Natural killer cell (primary cell): ENCODE measurements at regions not wholly inside any gene's neighbourhood (a gene's known extent, or its start where the extent isn't known, plus 50 kb on each side); places are given as distances from the start of the nearest gene placed in this dataset.
A peak's percentile ranks its signal among the peaks of the same experiment; 100 is the strongest.

Experiments
- ATAC-seq, 3 donors: fragments of 150-1000 bp in 2 of 3; fragments of 200-7000 bp in 1 of 3; cut with Tn5 transposase; 1 replicate in 1 of 3; 2 replicates in 2 of 3; pipeline ENCODE4 v1.10.0; 2021; ENCODE audit warnings: mild to moderate bottlenecking in 2 of 3, moderate library complexity in 2 of 3
- DNase-seq, 2 donors: peaks; one replicate each; pipeline versions ENCODE4 v3.0.0 to v3.0.0-alpha.2; 2013 to 2021; ENCODE audit warnings: mixed read lengths in 1 of 2
- H3K27ac ChIP-seq: one replicate; pipeline ENCODE4 v1.5.1; 2013; ENCODE audit warnings: mild to moderate bottlenecking, low read length
- H3K27me3 ChIP-seq: one replicate; pipeline ENCODE4 v1.6.1; 2013; ENCODE audit warnings: low read length; ENCODE audit not compliant: control insufficient read depth, insufficient read depth
- H3K36me3 ChIP-seq: one replicate; pipeline ENCODE4 v1.6.1; 2013; ENCODE audit warnings: low read length; ENCODE audit not compliant: control insufficient read depth, insufficient read depth
- H3K4me1 ChIP-seq: one replicate; pipeline ENCODE4 v1.6.1; 2013; ENCODE audit warnings: low read length; ENCODE audit not compliant: control insufficient read depth, insufficient read depth
- H3K4me3 ChIP-seq: one replicate; pipeline ENCODE4 v1.5.1; 2013; ENCODE audit warnings: low read length
- H3K9me3 ChIP-seq: one replicate; pipeline ENCODE4 v1.6.1; 2013; ENCODE audit warnings: low read length; ENCODE audit not compliant: control insufficient read depth, insufficient read depth
- H3K27ac Mint-ChIP-seq, 2 donors: one replicate each; pipeline ENCODE4 v1.8.0; 2022; ENCODE audit warnings: mild to moderate bottlenecking in 2 of 2, mixed read lengths in 2 of 2, moderate library complexity in 1 of 2
- H3K27me3 Mint-ChIP-seq, 2 donors: one replicate each; pipeline ENCODE4 v1.8.0; 2022; ENCODE audit warnings: low read depth in 2 of 2, mixed read lengths in 2 of 2
- H3K36me3 Mint-ChIP-seq: one replicate; pipeline ENCODE4 v1.8.0; 2022; ENCODE audit warnings: mixed read lengths
- H3K4me1 Mint-ChIP-seq, 2 donors: one replicate each; pipeline ENCODE4 v1.8.0; 2022; ENCODE audit warnings: mixed read lengths in 2 of 2
- H3K4me3 Mint-ChIP-seq: one replicate; pipeline ENCODE4 v1.8.0; 2022; ENCODE audit warnings: mild to moderate bottlenecking, moderate library complexity, mixed read lengths
- H3K9me3 Mint-ChIP-seq, 2 donors: one replicate each; pipeline ENCODE4 v1.8.0; 2022; ENCODE audit warnings: mixed read lengths in 2 of 2
- CTCF ChIP-seq: fragments of 200-600 bp; IDR thresholded peaks from one replicate; pipeline ENCODE4 v1.8.0; 2022; ENCODE audit warnings: antibody characterized with exemption
- WGBS: methylation state at CpG from one replicate; pipeline ENCODE4 v1.1.7; 2013; ENCODE audit warnings: missing lambda C conversion rate; ENCODE audit not compliant: insufficient coverage; 5-methylcytosine and 5-hydroxymethylcytosine counted together
- intact Hi-C: fragments of 100-400 bp; cut with micrococcal nuclease; formaldehyde crosslinking; loops from one replicate; pipeline ENCODE4 v1.14.2; 2022

- peak overlapping the region; percentile 91 for H3K4me3 Mint-ChIP-seq
Observed at GRCh38 chr2:128473175-128474035, 154.7 kb upstream of the HS6ST1 start.

GRCh38 chr2:128474036-128474955 is 155.6 kb upstream of the HS6ST1 start:
- Histone ChIP-seq H3K27ac (no peak overlapping the region), H3K4me1 (peaks cover 16% of the 10 kb centered on the region), H3K27me3 (no peaks in the 10 kb centered on the region), H3K4me3 (no peak overlapping the region), H3K36me3 (no peaks in the 10 kb centered on the region), H3K9me3 (peaks cover 14% of the 10 kb centered on the region)
- TF ChIP-seq CTCF = no peak
- 49% methylated on average over 10 of the region's 10 CpGs for WGBS
- Mint-ChIP-seq H3K27ac (no peak overlapping the region), H3K9me3 (no peaks in the 10 kb centered on the region), H3K27me3 (peaks cover 0 to 4% of the 10 kb centered on the region in 2 donors), H3K4me3 (no peak overlapping the region), H3K4me1 (peaks cover 17 to 19% of the 10 kb centered on the region in 2 donors), H3K36me3 (no peaks in the 10 kb centered on the region)
- intact Hi-C loops = no loop called here
- DNase-seq (peak in 1 of 2 donors; percentile 9), ATAC-seq (no peak)

More at GRCh38 chr2:128473175-128474035, 154.7 kb upstream of the HS6ST1 start:
- Mint-ChIP-seq H3K36me3 (no peaks in the 10 kb centered on the region), H3K9me3 (peaks cover under 1 to 6% of the 10 kb centered on the region in 2 donors), H3K4me1 (peaks cover 17 to 19% of the 10 kb centered on the region in 2 donors), H3K27me3 (no peaks in the 10 kb centered on the region), H3K27ac (peak overlapping the region; percentile 57 to 61)
- intact Hi-C loops = no loop called here
- 19% methylated on average over 25 of the region's 26 CpGs for WGBS
- Histone ChIP-seq H3K36me3 (no peaks in the 10 kb centered on the region), H3K4me3 (no peak overlapping the region), H3K27ac (no peak overlapping the region), H3K9me3 (peaks cover 22% of the 10 kb centered on the region), H3K4me1 (peaks cover 16% of the 10 kb centered on the region), H3K27me3 (no peaks in the 10 kb centered on the region)
- ATAC-seq (peak; percentile 26 to 78 (median 74)), DNase-seq (peak in 1 of 2 donors; percentile 8)
- TF ChIP-seq CTCF = no peak

- intact Hi-C loops = no loop called here
- Histone ChIP-seq H3K27me3 (no peaks in the 10 kb centered on the region), H3K4me3 (no peak overlapping the region), H3K4me1 (peaks cover 16% of the 10 kb centered on the region), H3K36me3 (no peaks in the 10 kb centered on the region), H3K9me3 (peaks cover 8% of the 10 kb centered on the region), H3K27ac (no peak overlapping the region)
- no peak for TF ChIP-seq CTCF
- Mint-ChIP-seq H3K27ac (no peak overlapping the region), H3K36me3 (no peaks in the 10 kb centered on the region), H3K9me3 (no peaks in the 10 kb centered on the region), H3K4me1 (peaks cover 17 to 19% of the 10 kb centered on the region in 2 donors), H3K4me3 (no peak overlapping the region), H3K27me3 (peaks cover 0 to 6% of the 10 kb centered on the region in 2 donors)
- WGBS = 86% methylated on average over 5 of the region's 5 CpGs
- no peak for DNase-seq
- no peak for ATAC-seq
Observed at GRCh38 chr2:128474962-128475361, 156.3 kb upstream of the HS6ST1 start.
